ENCODE measurements at regions not wholly inside any gene's neighbourhood (a gene's known extent, or its start where the extent isn't known, plus 50 kb on each side); places are given as distances from the start of the nearest gene placed in this dataset.

GRCh38 chr2:12269041-12269972 lies 447.4 kb upstream of the TRIB2 start:
- DNase-seq (ENCODE audit: extremely low read depth in 1 of 2, low read depth in 1 of 2), result no peak

GRCh38 chr2:12270876-12271588 lies 445.7 kb upstream of the TRIB2 start:
- peak in 1 of 2 donors; percentile 13 for DNase-seq (ENCODE audit: extremely low read depth in 1 of 2, low read depth in 1 of 2)

DNA sequence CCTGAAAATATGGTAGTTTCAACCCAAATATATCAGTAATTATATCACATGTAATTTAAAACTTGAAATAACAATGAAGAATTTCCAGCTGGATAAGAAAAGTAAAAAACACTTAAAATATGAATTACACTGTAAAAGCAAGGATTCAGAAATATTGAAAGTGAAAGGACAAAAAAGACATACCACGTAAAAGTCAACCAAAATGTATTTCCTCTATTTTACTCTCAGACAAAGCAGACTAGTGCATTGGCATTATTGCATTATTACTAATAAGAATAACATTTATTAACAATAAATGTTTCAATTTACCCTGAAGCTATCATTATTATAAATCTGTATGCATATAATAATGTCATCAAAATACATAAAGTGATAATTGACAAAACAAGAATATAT lies 445.1 kb upstream of the TRIB2 start:
- DNase-seq (ENCODE audit: extremely low read depth in 1 of 2, low read depth in 1 of 2), result no peak

DNA sequence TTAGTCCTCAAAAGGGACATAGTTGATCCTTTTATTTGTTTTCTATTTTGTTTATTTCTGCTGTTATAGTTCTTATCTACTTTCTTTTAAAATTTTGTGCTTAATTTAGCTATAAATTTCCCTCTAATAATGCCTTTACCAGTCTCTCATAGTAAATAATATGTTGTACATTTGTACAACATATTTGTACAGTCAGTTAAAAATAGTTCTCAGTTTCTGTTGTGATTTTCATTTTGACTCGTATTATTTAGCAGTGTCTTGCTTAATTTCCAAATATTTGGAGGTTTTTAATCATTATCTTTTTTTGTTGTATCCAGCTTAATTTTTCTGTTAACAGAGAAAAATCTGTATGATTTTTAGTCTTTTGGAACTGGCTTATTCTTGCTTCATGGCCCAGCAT lies 443.6 kb upstream of the TRIB2 start:
- no peak for DNase-seq (ENCODE audit: extremely low read depth in 1 of 2, low read depth in 1 of 2)

- DNase-seq (ENCODE audit: extremely low read depth in 1 of 2, low read depth in 1 of 2), result no peak
Measured at GRCh38 chr2:12274591-12274990, 442.1 kb upstream of the TRIB2 start.

DNA sequence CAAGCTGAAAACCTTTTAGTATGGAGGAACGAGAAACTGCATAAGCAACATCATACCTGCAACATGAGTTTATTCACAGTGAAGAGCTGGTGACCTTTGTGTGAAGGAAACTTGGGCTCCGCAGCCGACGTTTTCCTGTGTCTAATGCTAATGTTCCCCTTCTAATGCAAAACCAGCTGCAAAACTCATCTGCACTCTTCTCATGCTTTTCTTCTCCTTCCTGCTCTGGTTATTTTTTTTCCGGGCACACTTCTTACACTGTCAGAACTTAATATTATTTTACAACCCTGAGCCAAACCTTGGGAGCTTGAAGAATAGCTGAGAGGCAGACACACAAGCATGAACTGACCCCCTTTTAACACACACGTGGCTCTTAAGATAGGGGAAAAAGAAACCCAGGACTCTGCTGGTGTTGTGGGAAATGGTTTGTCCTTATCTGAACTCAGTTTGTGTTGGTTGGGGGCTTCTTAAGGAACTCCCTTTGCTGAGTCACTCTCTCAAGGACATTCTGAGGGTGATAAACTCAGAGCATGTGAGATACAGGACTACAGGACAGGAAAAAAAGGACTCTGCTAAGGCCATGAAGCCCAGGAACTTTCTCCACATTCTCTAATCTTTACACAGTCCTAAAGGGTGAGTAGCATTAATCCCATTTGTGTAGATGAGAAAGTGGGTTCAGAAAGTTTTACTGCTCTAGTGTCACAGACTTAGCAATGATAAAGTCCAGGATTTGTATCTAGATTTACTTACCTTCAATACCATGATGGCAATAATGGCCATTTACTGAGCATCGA lies 439.3 kb upstream of the TRIB2 start:
- DNase-seq (ENCODE audit: extremely low read depth in 1 of 2, low read depth in 1 of 2), result no peak

DNA sequence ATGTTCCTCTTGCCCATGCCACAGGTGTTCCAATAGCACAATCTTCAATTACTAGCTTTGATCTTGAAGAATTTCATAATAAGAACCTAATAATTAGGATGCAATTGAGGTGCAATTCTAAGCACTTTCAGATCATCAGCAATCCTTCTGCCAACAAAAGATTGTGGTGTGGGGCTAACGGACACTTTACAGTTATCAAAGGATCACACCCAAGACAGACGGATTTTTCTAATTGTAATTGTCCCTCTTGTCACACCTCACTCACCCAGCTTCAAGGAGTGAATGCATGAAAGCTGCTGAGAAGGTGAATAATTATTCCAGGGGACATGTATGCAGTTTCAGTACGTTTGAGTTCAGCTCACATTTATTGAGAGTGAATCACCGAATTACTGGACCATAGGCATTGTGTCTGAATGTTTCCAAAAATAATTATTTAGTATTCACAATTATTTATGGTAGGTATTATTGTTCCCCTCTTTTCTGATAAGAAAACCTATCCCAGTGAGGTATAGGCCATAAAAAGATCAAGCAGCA lies 438.5 kb upstream of the TRIB2 start:
- no peak for DNase-seq (ENCODE audit: extremely low read depth in 1 of 2, low read depth in 1 of 2)

GRCh38 chr2:12282780-12283695 lies 433.7 kb upstream of the TRIB2 start:
- DNase-seq (ENCODE audit: extremely low read depth in 1 of 2, low read depth in 1 of 2), result no peak

DNA sequence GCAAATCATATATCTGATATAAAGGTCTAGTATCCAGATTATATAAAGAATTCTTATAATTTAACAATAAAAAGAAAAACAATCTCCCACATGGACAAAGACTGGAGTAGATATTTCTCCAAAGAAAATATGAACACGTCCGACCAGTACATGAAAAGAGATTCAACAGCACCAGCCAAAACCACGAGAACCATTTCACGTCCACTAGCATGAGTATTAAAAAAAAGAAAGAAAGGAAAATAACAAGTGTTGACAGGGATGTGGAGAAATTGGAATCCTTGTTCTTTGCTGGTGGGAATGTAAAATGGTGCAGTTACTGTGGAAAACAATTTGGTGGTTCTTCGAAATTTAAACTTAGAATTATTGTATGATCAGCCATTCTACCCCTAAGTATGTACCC lies 432.7 kb upstream of the TRIB2 start:
- no peak for DNase-seq (ENCODE audit: extremely low read depth in 1 of 2, low read depth in 1 of 2)

DNA sequence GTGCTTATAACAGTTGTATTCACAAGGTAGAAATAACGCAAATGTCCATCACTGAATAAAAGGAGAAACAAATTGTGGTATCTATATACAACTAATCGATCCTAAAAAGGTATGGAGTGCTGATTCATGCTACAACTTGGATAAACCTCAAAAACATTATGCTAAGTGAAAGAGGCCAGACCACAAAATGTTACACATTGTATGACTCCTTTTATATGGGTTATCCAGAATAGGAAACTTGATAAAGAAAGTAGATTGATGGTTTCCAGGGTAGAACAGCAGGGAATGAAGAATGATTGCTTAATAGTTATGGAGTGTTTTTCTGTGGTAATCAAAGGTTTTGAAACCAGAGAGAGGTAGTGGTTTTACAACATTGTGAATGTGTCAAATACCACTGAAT lies 432.2 kb upstream of the TRIB2 start:
- no peak for DNase-seq (ENCODE audit: extremely low read depth in 1 of 2, low read depth in 1 of 2)

- DNase-seq (ENCODE audit: extremely low read depth in 1 of 2, low read depth in 1 of 2), result no peak
Measured at GRCh38 chr2:12286347-12286746, 430.4 kb upstream of the TRIB2 start.

DNA sequence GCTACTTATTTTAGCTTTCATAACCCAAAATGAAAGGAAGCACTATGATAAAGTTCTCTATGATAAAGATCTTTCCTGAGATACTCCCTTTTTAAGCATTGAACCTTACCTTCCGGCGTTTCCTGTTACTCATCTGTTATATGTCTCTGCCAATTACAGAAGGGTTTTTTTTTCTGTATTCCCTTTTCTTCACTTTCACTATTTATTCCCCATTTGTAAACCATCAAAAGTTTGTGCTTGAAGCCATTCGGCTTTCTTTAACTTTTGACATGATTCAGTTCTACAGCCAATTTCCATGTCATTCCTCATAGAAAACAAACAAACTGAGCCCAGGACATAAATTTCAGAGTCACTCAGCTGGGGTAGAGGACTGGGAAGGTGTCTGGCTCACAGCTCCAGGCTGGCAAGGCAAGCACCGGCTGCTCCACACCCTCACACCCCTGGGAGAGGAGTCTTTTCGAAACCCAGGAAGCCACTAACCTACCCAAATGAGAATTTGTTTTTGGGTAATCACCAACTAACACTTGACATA lies 429.4 kb upstream of the TRIB2 start:
- DNase-seq (ENCODE audit: extremely low read depth in 1 of 2, low read depth in 1 of 2), result no peak

DNA sequence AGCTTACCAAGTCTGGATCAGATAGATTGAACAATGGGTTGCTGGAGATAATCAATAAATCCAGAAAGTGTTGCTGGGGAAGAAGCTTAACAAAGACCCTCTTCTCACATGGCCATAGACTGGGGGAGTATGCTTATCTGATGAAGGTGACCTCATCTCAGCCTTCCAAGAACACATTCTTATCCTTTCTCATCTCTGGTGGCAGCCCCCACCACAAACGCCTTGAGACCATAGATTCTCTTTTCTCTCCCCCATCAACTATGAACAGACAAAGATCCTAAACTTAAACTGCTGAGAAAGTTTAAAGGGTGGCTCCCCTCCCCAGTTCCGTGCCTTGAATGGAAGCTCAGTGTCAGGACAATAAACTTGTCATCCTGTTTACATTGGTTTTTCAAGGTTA lies 428.7 kb upstream of the TRIB2 start:
- DNase-seq (ENCODE audit: extremely low read depth in 1 of 2, low read depth in 1 of 2), result no peak

GRCh38 chr2:12289120-12289802 lies 427.5 kb upstream of the TRIB2 start:
- DNase-seq (ENCODE audit: extremely low read depth in 1 of 2, low read depth in 1 of 2), result no peak

DNA sequence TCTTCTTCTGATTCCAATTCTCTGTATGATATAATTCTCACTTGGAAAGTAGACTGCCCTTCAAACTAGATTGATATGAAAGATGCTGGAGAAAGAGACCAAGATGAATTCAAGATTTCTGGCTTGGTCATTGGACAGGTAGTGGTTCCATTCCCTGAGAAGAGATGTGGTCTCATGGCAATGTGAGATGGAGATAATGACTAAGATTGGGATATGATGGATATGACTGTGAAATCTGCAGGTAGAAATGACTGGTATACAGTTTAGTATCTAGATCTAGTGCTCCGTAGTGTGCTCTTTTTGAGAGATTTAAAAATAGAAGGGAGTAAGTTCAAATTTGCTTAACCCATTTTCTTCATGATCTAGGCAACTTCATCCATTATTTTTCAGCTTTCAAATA lies 425.4 kb upstream of the TRIB2 start:
- DNase-seq (ENCODE audit: extremely low read depth in 1 of 2, low read depth in 1 of 2), result no peak

- no peak for DNase-seq (ENCODE audit: extremely low read depth in 1 of 2, low read depth in 1 of 2)
Measured at GRCh38 chr2:12293874-12294273, 422.9 kb upstream of the TRIB2 start.

- DNase-seq (ENCODE audit: extremely low read depth in 1 of 2, low read depth in 1 of 2), result no peak
Measured at GRCh38 chr2:12295856-12296519, 420.7 kb upstream of the TRIB2 start.

DNA sequence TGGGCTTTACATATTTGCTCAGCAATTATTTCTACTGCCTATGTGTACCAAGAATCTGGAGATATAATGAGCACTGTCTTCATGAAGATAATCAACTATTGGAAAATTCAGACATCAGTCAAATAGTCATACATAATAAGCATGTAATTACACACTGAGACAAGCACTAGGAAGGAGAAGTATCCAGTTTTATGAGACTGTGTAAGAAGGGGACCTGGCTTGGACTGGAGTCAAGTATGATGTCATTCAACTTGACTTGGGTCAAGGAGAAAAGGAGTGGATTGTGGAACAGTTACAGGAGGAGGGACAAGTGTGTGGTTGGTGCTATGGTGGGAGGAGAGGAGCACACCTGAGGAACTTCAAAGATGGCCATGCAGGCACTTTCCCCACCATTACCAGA lies 419.8 kb upstream of the TRIB2 start:
- no peak for DNase-seq (ENCODE audit: extremely low read depth in 1 of 2, low read depth in 1 of 2)

GRCh38 chr2:12298352-12298751 lies 418.4 kb upstream of the TRIB2 start:
- DNase-seq (ENCODE audit: extremely low read depth in 1 of 2, low read depth in 1 of 2), result no peak

All from stimulated activated CD8-positive, alpha-beta memory T cell treated with anti-CD3 and anti-CD28 coated beads, Interleukin-7, amount 100 ng/mL, for 48 hours (primary cell).